ENCODE measurements at regions not wholly inside any gene's neighbourhood (a gene's known extent, or its start where the extent isn't known, plus 50 kb on each side); places are given as distances from the start of the nearest gene placed in this dataset.

- DNase-seq = no peak
- no peaks in the 10 kb centered on the region for H3K36me3 ChIP-seq
- no peak overlapping the region for H3K27ac ChIP-seq
- intact Hi-C loops (cut with DNase I; ENCODE audit: low total_unique reads) (no loop called here), in situ Hi-C loops (cut with MboI; ENCODE audit: low pct_ligation_motif_present in 1 of 4, low pct_unique_long_range_greater_than_20kb in 1 of 4, low sequenced_read_pairs in 3 of 4) (no loop called here)
- TF ChIP-seq POLR2A (IDR thresholded peaks at IDR 0.05) (no peak), POLR2AphosphoS5 (IDR thresholded peaks at IDR 0.05) (no peak), EP300 (IDR thresholded peaks at IDR 0.05; ENCODE audit: low read depth) (no peak)
- TF ChIP-seq, protein P1, sequence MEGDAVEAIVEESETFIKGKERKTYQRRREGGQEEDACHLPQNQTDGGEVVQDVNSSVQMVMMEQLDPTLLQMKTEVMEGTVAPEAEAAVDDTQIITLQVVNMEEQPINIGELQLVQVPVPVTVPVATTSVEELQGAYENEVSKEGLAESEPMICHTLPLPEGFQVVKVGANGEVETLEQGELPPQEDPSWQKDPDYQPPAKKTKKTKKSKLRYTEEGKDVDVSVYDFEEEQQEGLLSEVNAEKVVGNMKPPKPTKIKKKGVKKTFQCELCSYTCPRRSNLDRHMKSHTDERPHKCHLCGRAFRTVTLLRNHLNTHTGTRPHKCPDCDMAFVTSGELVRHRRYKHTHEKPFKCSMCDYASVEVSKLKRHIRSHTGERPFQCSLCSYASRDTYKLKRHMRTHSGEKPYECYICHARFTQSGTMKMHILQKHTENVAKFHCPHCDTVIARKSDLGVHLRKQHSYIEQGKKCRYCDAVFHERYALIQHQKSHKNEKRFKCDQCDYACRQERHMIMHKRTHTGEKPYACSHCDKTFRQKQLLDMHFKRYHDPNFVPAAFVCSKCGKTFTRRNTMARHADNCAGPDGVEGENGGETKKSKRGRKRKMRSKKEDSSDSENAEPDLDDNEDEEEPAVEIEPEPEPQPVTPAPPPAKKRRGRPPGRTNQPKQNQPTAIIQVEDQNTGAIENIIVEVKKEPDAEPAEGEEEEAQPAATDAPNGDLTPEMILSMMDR (IDR thresholded peaks at IDR 0.05) = no peak
- no peaks in the 10 kb centered on the region for H3K27me3 ChIP-seq
- no peaks in the 10 kb centered on the region for H3K4me1 ChIP-seq
- no peak overlapping the region for H3K4me3 ChIP-seq
- peaks cover 0 to 4% of the 10 kb centered on the region in 2 donors for H3K9me3 ChIP-seq
Observed at GRCh38 chr3:147185781-147186180, 220.6 kb downstream of the ZIC4 start.

DNA sequence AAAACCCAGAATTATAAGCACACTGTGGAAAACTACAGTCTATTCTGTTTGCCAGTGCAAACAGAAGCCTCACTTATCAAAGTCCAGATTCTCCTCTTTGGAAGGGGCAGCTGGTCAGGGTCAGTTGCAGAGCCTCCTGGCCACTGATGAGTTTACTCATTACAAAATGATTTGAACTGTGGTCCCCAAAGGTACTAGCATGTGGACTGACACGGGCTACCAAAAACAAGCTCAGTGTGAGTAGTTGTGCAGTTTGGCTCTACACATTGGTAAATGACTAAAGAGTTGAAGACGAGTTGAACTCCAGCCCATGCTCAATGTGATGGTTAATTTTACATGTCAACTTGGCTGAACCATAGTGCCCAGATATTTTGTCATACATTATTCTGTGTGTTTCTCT lies 221.5 kb downstream of the ZIC4 start:
- in situ Hi-C loops (cut with MboI; ENCODE audit: low pct_ligation_motif_present in 1 of 4, low pct_unique_long_range_greater_than_20kb in 1 of 4, low sequenced_read_pairs in 3 of 4) (no loop called here), intact Hi-C loops (cut with DNase I; ENCODE audit: low total_unique reads) (no loop called here)
- H3K9me3 ChIP-seq = no peaks in the 10 kb centered on the region
- no peaks in the 10 kb centered on the region for H3K36me3 ChIP-seq
- WGBS, 2 donors (ENCODE audit: low coverage in 1 of 2) = 59% methylated on average over 2 of the region's 2 CpGs; no CpG with 5 or more reads in 1 of the 2 donors
- no peak for TF ChIP-seq POLR2A (IDR thresholded peaks at IDR 0.05)
- TF ChIP-seq, protein P1 (IDR thresholded peaks at IDR 0.05) = no peak
- no peak overlapping the region for H3K4me3 ChIP-seq
- no peak for DNase-seq
- H3K27me3 ChIP-seq = no peaks in the 10 kb centered on the region
- no peak overlapping the region for H3K27ac ChIP-seq
- no peaks in the 10 kb centered on the region for H3K4me1 ChIP-seq

DNA sequence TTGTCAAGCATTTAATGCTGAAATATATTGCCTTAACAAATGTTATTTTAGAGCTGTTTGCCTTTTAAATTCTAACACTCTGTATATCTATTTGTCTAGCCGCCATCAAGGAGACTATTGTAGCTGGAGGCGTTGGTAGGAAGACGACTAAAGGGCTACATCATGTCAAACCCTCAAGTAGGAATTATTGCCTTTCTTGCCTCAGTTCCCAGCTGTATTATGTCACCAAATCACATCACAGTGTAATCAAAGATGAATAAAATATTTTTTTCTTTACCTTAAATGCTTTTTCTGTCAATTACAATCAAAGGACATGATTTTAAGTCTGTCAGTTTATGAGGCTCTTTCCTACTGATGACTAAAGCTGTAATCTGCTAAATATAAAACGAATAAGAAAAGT lies 233.1 kb downstream of the ZIC4 start:
- no peaks in the 10 kb centered on the region for H3K9me3 ChIP-seq
- in situ Hi-C loops (cut with MboI; ENCODE audit: low pct_ligation_motif_present in 1 of 4, low pct_unique_long_range_greater_than_20kb in 1 of 4, low sequenced_read_pairs in 3 of 4) = no loop called here
- intact Hi-C loops (cut with DNase I; ENCODE audit: low total_unique reads) = no loop called here

DNA sequence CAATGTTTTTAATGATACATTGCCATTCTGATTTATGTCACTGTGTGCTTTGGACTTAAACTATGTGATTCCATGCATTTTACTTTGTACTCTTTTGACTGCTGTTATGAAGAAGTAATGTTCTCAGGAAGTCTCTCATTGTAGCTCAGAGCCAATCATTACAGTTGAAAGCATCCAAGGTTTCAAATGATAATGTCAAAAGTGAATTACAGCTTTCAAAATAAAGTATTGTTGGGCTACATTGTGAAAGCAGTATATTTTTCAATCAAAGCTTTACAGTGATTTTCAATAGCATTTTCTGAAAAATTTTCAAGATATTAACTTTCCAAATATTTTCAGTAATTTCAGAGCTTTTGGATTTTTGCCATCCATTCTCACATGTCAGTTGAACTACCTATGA lies 243.6 kb downstream of the ZIC4 start:
- Histone ChIP-seq H3K36me3 (no peaks in the 10 kb centered on the region), H3K4me3 (no peak overlapping the region), H3K4me1 (no peaks in the 10 kb centered on the region), H3K9me3 (no peaks in the 10 kb centered on the region), H3K27me3 (no peaks in the 10 kb centered on the region), H3K27ac (no peak overlapping the region)
- intact Hi-C loops (cut with DNase I; ENCODE audit: low total_unique reads) = no loop called here
- TF ChIP-seq, protein P1 (IDR thresholded peaks at IDR 0.05) = no peak
- TF ChIP-seq POLR2AphosphoS5 (IDR thresholded peaks at IDR 0.05) (no peak), EP300 (IDR thresholded peaks at IDR 0.05; ENCODE audit: low read depth) (no peak), POLR2A (IDR thresholded peaks at IDR 0.05) (no peak)
- in situ Hi-C loops (cut with MboI; ENCODE audit: low pct_ligation_motif_present in 1 of 4, low pct_unique_long_range_greater_than_20kb in 1 of 4, low sequenced_read_pairs in 3 of 4) = no loop called here
- DNase-seq = no peak

More for the DNA sequence above, 233.1 kb downstream of the ZIC4 start:
- WGBS, 2 donors (ENCODE audit: low coverage in 1 of 2) = 56 to 64% methylated on average over 4 of the region's 4 CpGs
- Histone ChIP-seq H3K36me3 (no peaks in the 10 kb centered on the region), H3K4me3 (no peak overlapping the region), H3K27me3 (no peaks in the 10 kb centered on the region), H3K4me1 (no peaks in the 10 kb centered on the region), H3K27ac (no peak overlapping the region)
- TF ChIP-seq EP300 (IDR thresholded peaks at IDR 0.05; ENCODE audit: low read depth) (no peak), POLR2A (IDR thresholded peaks at IDR 0.05) (no peak), POLR2AphosphoS5 (IDR thresholded peaks at IDR 0.05) (no peak)
- TF ChIP-seq, protein P1 (IDR thresholded peaks at IDR 0.05) = no peak
- no peak for DNase-seq
